Epithelial cell of proximal tubule (primary cell): ENCODE measurements at regions not wholly inside any gene's neighbourhood (a gene's known extent, or its start where the extent isn't known, plus 50 kb on each side); places are given as distances from the start of the nearest gene placed in this dataset.

Source experiments
- DNase-seq: peaks from one replicate; pipeline ENCODE4 v3.0.0-alpha.2; 2011; ENCODE audit warnings: low read depth
- H3K4me3 ChIP-seq: 2 replicates; pipeline ENCODE4 v1.5.1; 2011; ENCODE audit warnings: low read depth, mild to moderate bottlenecking, low read length
- TF ChIP-seq, protein P1 (sequence below): conservative IDR thresholded peaks from 2 replicates; pipeline ENCODE4 v1.5.1; 2012; ENCODE audit warnings: low read depth, mild to moderate bottlenecking, low read length

DNA sequence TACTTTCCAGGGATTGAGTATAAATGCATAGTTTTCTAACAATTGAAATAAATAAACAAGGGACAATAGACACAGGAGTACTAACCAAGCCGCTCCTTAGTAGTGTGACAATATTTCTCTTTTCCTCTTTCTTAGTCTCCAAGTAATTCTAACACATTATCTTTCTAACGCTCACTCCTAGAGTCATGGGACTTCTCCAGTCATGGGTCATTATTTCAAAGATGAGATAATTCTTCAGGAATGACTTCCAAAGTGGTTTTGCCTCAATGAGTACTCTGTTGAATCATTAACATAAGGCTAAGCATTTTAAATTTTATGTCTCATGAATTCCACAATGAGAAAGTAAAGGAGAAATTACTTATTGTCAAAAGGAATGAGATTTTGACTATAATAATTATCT, 605.8 kb upstream of the ADAMTS5 start:
- no peak overlapping the region for H3K4me3 ChIP-seq
- TF ChIP-seq, protein P1, sequence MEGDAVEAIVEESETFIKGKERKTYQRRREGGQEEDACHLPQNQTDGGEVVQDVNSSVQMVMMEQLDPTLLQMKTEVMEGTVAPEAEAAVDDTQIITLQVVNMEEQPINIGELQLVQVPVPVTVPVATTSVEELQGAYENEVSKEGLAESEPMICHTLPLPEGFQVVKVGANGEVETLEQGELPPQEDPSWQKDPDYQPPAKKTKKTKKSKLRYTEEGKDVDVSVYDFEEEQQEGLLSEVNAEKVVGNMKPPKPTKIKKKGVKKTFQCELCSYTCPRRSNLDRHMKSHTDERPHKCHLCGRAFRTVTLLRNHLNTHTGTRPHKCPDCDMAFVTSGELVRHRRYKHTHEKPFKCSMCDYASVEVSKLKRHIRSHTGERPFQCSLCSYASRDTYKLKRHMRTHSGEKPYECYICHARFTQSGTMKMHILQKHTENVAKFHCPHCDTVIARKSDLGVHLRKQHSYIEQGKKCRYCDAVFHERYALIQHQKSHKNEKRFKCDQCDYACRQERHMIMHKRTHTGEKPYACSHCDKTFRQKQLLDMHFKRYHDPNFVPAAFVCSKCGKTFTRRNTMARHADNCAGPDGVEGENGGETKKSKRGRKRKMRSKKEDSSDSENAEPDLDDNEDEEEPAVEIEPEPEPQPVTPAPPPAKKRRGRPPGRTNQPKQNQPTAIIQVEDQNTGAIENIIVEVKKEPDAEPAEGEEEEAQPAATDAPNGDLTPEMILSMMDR = no peak
- DNase-seq = peak; percentile 95

GRCh38 chr21:27571706-27572105, 604.8 kb upstream of the ADAMTS5 start:
- no peak overlapping the region for H3K4me3 ChIP-seq
- TF ChIP-seq, protein P1 = no peak
- peak; percentile 99 for DNase-seq

GRCh38 chr21:27570306-27570868, 603.5 kb upstream of the ADAMTS5 start:
- TF ChIP-seq, protein P1 = no peak
- H3K4me3 ChIP-seq = peak overlapping the region; percentile 14
- peak; percentile 97 for DNase-seq

DNA sequence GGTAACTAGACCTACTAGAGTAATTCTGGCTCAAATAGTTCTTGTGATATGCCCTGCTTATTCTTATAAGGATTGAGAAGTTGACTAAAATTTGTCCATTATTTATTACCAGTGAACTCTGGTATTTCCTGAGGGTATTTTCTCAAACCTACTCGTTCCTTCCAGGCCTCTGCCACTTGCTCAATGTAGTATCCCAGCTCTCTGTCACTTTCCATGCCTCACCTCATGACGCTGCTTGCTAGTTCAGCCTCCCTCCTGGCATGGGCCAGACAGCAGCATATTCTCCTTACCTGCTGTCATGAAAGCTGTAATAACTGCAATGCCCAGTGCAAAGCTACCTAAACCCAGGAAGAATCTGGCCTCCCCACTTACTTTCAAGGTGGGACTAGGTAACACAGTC, 602.9 kb upstream of the ADAMTS5 start:
- DNase-seq = no peak
- H3K4me3 ChIP-seq = peak overlapping the region; percentile 14
- TF ChIP-seq, protein P1 = no peak

DNA sequence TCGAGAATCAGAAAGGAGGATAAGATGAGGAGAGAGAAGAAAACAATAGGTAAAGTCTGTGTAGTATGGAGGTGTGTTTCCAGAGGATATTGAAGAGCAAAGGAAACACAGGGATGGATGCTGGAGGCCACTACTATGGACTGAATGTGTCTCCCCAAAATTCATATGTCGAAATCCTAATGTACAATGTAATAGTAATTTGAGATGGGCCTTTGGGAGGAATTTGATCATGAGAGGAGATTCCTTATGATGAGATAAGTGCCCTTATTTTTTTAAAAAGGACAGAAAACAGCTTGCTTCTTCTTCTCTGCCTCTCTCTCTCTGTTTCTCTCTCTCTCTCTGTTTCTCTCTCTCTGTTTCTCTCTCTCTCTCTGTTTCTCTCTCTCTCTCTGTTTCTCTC, 602.2 kb upstream of the ADAMTS5 start:
- DNase-seq = no peak
- H3K4me3 ChIP-seq = no peak overlapping the region
- TF ChIP-seq, protein P1 = no peak

DNA sequence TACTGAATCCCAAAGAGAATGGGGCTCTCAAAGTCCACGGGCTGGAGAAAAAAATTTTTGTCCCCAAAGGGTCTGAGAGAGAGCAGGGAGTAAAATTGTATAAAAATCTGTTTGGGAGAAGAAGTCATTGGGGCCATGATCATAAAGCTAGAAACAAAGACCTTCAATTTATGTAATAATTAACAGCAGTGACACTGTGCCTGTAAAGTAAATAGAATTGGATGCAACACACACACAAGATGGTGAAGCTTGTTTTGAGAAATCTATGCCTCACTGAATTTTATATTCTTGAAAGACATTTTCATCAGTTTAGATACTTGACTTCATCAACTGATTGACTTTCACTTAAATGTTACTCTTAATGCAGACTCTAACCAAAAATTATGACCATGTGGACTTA, 600.5 kb upstream of the ADAMTS5 start:
- TF ChIP-seq, protein P1 = no peak
- no peak for DNase-seq
- H3K4me3 ChIP-seq = no peak overlapping the region

- no peak for DNase-seq
- TF ChIP-seq, protein P1 = no peak
- H3K4me3 ChIP-seq = no peak overlapping the region
Observed at GRCh38 chr21:27566521-27566920, 599.6 kb upstream of the ADAMTS5 start.
